GM23338 (cell line): ENCODE measurements at regions not wholly inside any gene's neighbourhood (a gene's known extent, or its start where the extent isn't known, plus 50 kb on each side); places are given as distances from the start of the nearest gene placed in this dataset.

Experiments
- CREB1 ChIP-seq: fragments of 250-450 bp; sonication (Bioruptor Pico); IDR thresholded peaks from 2 replicates; pipeline ENCODE4 v1.5.0; 2020; ENCODE audit warnings: low read depth, mild to moderate bottlenecking, moderate library complexity
- EZH2 ChIP-seq: fragments of 200-600 bp; sonication (generic); IDR thresholded peaks from one replicate; pipeline ENCODE4 v1.8.0; 2017; ENCODE audit warnings: antibody characterized with exemption, mild to moderate bottlenecking, low read depth; ENCODE audit not compliant: unreplicated experiment
- EZH2phosphoT487 ChIP-seq: fragments of 200-600 bp; sonication (generic); IDR thresholded peaks from one replicate; pipeline ENCODE4 v1.8.1; 2018; ENCODE audit warnings: antibody characterized with exemption; ENCODE audit not compliant: unreplicated experiment
- JUNB ChIP-seq: IDR thresholded peaks from one replicate; pipeline ENCODE4 v1.6.1; 2016; ENCODE audit warnings: antibody characterized with exemption; ENCODE audit not compliant: unreplicated experiment
- NANOG ChIP-seq: IDR thresholded peaks from 2 replicates; pipeline ENCODE4 v1.6.1; 2016; ENCODE audit warnings: antibody characterized with exemption, borderline replicate concordance
- POLR2AphosphoS5 ChIP-seq: IDR thresholded peaks from 2 replicates; pipeline ENCODE4 v1.6.1; 2016; ENCODE audit warnings: antibody characterized with exemption, low read depth
- STAT1 ChIP-seq: IDR thresholded peaks from one replicate; pipeline ENCODE4 v1.6.1; 2016; ENCODE audit warnings: antibody characterized with exemption; ENCODE audit not compliant: unreplicated experiment
- ZNF114 ChIP-seq: fragments of 250-450 bp; sonication (Bioruptor Pico); IDR thresholded peaks from 2 replicates; pipeline ENCODE4 v1.5.0; 2020; ENCODE audit warnings: mild to moderate bottlenecking, moderate library complexity
- TF ChIP-seq, protein P1 (sequence below), 2 experiments: fragments of 200-600 bp in 1 of 2; sonication (generic) in 1 of 2; conservative IDR thresholded peaks; 2 replicates each; pipeline versions ENCODE4 v1.5.1 to v1.6.1; 2016 to 2017; ENCODE audit warnings: antibody characterized with exemption in 2 of 2, low read depth in 2 of 2, mild to moderate bottlenecking in 2 of 2, moderate library complexity in 1 of 2
- TF ChIP-seq, protein P2 (sequence below): IDR thresholded peaks from 2 replicates; pipeline ENCODE4 v1.6.1; 2016; ENCODE audit warnings: antibody characterized with exemption
- TF ChIP-seq, protein P3 (sequence below): IDR thresholded peaks from one replicate; pipeline ENCODE4 v1.6.1; 2018; ENCODE audit warnings: antibody characterized with exemption; ENCODE audit not compliant: unreplicated experiment
- TF ChIP-seq, protein P4 (sequence below): fragments of 250-450 bp; sonication (Bioruptor Pico); IDR thresholded peaks from 2 replicates; pipeline ENCODE4 v1.5.0; 2020; ENCODE audit warnings: mild to moderate bottlenecking, moderate library complexity

DNA sequence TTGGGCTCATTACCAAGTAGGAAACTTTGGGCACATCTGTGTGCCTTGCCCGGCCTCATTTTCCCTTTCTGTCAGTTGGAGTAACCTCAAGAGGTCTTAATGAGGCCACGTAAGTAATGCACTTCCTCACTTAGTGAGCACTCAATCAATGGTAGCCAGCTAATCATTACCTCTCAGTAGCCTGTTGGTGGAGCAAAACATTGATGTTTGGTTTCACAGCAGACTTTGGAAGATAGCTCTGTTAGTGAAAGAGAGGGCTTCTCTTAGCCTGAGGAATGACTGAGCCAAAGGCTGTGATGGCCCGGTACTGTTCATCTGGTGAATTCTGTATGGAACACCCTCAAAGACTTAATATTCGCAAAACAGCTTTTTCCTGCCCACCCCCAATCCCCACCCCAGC is 55.9 kb upstream of the ID4 start:
- TF ChIP-seq, protein P1, sequence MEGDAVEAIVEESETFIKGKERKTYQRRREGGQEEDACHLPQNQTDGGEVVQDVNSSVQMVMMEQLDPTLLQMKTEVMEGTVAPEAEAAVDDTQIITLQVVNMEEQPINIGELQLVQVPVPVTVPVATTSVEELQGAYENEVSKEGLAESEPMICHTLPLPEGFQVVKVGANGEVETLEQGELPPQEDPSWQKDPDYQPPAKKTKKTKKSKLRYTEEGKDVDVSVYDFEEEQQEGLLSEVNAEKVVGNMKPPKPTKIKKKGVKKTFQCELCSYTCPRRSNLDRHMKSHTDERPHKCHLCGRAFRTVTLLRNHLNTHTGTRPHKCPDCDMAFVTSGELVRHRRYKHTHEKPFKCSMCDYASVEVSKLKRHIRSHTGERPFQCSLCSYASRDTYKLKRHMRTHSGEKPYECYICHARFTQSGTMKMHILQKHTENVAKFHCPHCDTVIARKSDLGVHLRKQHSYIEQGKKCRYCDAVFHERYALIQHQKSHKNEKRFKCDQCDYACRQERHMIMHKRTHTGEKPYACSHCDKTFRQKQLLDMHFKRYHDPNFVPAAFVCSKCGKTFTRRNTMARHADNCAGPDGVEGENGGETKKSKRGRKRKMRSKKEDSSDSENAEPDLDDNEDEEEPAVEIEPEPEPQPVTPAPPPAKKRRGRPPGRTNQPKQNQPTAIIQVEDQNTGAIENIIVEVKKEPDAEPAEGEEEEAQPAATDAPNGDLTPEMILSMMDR (conservative IDR thresholded peaks at IDR 0.05; ENCODE audit: low read depth in 2 of 2), result no peak
- TF ChIP-seq, protein P2, sequence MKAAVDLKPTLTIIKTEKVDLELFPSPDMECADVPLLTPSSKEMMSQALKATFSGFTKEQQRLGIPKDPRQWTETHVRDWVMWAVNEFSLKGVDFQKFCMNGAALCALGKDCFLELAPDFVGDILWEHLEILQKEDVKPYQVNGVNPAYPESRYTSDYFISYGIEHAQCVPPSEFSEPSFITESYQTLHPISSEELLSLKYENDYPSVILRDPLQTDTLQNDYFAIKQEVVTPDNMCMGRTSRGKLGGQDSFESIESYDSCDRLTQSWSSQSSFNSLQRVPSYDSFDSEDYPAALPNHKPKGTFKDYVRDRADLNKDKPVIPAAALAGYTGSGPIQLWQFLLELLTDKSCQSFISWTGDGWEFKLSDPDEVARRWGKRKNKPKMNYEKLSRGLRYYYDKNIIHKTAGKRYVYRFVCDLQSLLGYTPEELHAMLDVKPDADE, result no peak
- TF ChIP-seq EZH2 (no peak), EZH2phosphoT487 (no peak), CREB1 (CRISPR knock-in tag) (no peak), JUNB (no peak), POLR2AphosphoS5 (no peak), ZNF114 (CRISPR knock-in tag) (no peak), STAT1 (no peak), NANOG (no peak)
- TF ChIP-seq, protein P3, sequence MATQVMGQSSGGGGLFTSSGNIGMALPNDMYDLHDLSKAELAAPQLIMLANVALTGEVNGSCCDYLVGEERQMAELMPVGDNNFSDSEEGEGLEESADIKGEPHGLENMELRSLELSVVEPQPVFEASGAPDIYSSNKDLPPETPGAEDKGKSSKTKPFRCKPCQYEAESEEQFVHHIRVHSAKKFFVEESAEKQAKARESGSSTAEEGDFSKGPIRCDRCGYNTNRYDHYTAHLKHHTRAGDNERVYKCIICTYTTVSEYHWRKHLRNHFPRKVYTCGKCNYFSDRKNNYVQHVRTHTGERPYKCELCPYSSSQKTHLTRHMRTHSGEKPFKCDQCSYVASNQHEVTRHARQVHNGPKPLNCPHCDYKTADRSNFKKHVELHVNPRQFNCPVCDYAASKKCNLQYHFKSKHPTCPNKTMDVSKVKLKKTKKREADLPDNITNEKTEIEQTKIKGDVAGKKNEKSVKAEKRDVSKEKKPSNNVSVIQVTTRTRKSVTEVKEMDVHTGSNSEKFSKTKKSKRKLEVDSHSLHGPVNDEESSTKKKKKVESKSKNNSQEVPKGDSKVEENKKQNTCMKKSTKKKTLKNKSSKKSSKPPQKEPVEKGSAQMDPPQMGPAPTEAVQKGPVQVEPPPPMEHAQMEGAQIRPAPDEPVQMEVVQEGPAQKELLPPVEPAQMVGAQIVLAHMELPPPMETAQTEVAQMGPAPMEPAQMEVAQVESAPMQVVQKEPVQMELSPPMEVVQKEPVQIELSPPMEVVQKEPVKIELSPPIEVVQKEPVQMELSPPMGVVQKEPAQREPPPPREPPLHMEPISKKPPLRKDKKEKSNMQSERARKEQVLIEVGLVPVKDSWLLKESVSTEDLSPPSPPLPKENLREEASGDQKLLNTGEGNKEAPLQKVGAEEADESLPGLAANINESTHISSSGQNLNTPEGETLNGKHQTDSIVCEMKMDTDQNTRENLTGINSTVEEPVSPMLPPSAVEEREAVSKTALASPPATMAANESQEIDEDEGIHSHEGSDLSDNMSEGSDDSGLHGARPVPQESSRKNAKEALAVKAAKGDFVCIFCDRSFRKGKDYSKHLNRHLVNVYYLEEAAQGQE, result no peak
- TF ChIP-seq, protein P4, sequence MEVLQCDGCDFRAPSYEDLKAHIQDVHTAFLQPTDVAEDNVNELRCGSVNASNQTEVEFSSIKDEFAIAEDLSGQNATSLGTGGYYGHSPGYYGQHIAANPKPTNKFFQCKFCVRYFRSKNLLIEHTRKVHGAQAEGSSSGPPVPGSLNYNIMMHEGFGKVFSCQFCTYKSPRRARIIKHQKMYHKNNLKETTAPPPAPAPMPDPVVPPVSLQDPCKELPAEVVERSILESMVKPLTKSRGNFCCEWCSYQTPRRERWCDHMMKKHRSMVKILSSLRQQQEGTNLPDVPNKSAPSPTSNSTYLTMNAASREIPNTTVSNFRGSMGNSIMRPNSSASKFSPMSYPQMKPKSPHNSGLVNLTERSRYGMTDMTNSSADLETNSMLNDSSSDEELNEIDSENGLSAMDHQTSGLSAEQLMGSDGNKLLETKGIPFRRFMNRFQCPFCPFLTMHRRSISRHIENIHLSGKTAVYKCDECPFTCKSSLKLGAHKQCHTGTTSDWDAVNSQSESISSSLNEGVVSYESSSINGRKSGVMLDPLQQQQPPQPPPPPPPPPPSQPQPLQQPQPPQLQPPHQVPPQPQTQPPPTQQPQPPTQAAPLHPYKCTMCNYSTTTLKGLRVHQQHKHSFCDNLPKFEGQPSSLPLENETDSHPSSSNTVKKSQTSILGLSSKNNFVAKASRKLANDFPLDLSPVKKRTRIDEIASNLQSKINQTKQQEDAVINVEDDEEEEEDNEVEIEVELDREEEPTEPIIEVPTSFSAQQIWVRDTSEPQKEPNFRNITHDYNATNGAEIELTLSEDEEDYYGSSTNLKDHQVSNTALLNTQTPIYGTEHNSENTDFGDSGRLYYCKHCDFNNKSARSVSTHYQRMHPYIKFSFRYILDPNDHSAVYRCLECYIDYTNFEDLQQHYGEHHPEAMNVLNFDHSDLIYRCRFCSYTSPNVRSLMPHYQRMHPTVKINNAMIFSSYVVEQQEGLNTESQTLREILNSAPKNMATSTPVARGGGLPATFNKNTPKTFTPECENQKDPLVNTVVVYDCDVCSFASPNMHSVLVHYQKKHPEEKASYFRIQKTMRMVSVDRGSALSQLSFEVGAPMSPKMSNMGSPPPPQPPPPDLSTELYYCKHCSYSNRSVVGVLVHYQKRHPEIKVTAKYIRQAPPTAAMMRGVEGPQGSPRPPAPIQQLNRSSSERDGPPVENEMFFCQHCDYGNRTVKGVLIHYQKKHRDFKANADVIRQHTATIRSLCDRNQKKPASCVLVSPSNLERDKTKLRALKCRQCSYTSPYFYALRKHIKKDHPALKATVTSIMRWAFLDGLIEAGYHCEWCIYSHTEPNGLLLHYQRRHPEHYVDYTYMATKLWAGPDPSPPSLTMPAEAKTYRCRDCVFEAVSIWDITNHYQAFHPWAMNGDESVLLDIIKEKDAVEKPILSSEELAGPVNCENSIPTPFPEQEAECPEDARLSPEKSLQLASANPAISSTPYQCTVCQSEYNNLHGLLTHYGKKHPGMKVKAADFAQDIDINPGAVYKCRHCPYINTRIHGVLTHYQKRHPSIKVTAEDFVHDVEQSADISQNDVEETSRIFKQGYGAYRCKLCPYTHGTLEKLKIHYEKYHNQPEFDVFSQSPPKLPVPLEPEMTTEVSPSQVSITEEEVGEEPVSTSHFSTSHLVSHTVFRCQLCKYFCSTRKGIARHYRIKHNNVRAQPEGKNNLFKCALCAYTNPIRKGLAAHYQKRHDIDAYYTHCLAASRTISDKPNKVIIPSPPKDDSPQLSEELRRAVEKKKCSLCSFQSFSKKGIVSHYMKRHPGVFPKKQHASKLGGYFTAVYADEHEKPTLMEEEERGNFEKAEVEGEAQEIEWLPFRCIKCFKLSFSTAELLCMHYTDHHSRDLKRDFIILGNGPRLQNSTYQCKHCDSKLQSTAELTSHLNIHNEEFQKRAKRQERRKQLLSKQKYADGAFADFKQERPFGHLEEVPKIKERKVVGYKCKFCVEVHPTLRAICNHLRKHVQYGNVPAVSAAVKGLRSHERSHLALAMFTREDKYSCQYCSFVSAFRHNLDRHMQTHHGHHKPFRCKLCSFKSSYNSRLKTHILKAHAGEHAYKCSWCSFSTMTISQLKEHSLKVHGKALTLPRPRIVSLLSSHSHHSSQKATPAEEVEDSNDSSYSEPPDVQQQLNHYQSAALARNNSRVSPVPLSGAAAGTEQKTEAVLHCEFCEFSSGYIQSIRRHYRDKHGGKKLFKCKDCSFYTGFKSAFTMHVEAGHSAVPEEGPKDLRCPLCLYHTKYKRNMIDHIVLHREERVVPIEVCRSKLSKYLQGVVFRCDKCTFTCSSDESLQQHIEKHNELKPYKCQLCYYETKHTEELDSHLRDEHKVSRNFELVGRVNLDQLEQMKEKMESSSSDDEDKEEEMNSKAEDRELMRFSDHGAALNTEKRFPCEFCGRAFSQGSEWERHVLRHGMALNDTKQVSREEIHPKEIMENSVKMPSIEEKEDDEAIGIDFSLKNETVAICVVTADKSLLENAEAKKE (CRISPR knock-in tag), result no peak
